ENCODE measurements at regions not wholly inside any gene's neighbourhood (a gene's known extent, or its start where the extent isn't known, plus 50 kb on each side); places are given as distances from the start of the nearest gene placed in this dataset.

GRCh38 chr2:48218169-48218568 lies 96.3 kb upstream of the FOXN2 start:
- no peak for TF ChIP-seq CTCF (IDR thresholded peaks at IDR 0.05; ENCODE audit: extremely low read depth, missing control alignments)
- no peak for DNase-seq (ENCODE audit: low spot score)

GRCh38 chr2:48219234-48219554 lies 95.3 kb upstream of the FOXN2 start:
- no peak for DNase-seq (ENCODE audit: low spot score)
- TF ChIP-seq CTCF (IDR thresholded peaks at IDR 0.05; ENCODE audit: extremely low read depth, missing control alignments): no peak

GRCh38 chr2:48219555-48220436 lies 94.7 kb upstream of the FOXN2 start:
- TF ChIP-seq CTCF (IDR thresholded peaks at IDR 0.05; ENCODE audit: extremely low read depth, missing control alignments): no peak
- DNase-seq (ENCODE audit: low spot score): no peak

GRCh38 chr2:48220501-48220900 lies 94.0 kb upstream of the FOXN2 start:
- no peak for TF ChIP-seq CTCF (IDR thresholded peaks at IDR 0.05; ENCODE audit: extremely low read depth, missing control alignments)
- DNase-seq (ENCODE audit: low spot score): no peak

GRCh38 chr2:48221846-48222516 lies 92.5 kb upstream of the FOXN2 start:
- no peak for TF ChIP-seq CTCF (IDR thresholded peaks at IDR 0.05; ENCODE audit: extremely low read depth, missing control alignments)
- no peak for DNase-seq (ENCODE audit: low spot score)

GRCh38 chr2:48227617-48228344 lies 86.7 kb upstream of the FOXN2 start:
- DNase-seq (ENCODE audit: low spot score): peak; percentile 31
- no peak for TF ChIP-seq CTCF (IDR thresholded peaks at IDR 0.05; ENCODE audit: extremely low read depth, missing control alignments)

GRCh38 chr2:48228345-48228684 lies 86.2 kb upstream of the FOXN2 start:
- no peak for DNase-seq (ENCODE audit: low spot score)
- no peak for TF ChIP-seq CTCF (IDR thresholded peaks at IDR 0.05; ENCODE audit: extremely low read depth, missing control alignments)
